Caco-2 (cell line): ENCODE measurements at regions not wholly inside any gene's neighbourhood (a gene's known extent, or its start where the extent isn't known, plus 50 kb on each side); places are given as distances from the start of the nearest gene placed in this dataset.
A peak's percentile ranks its signal among the peaks of the same experiment; 100 is the strongest.

Source experiments
- BruUV-seq: library from RNA; stranded (reverse); fragments of 400-500 nt; replicated peaks from 2 replicates; lab custom pipeline; 2021; lab: Mats Ljungman, UMichigan
- CTCF ChIA-PET: fragments of 300-600 bp; sonication (Branson Sonifier 250); formaldehyde crosslinking; loops from one replicate; lab custom pipeline; 2022; ENCODE audit warnings: antibody characterized with exemption; lab: Charles Lee
- POLR2A ChIA-PET: fragments of 300-600 bp; sonication (Branson Sonifier 250); formaldehyde crosslinking; loops from one replicate; lab custom pipeline; 2022; ENCODE audit warnings: antibody characterized with exemption; lab: Charles Lee
- DNase-seq, 2 experiments: peaks; one replicate each; pipeline versions ENCODE4 v3.0.0 to v3.0.0-alpha.2; 2020 to 2022
- H3K27me3 ChIP-seq: replicated peaks from 2 replicates; pipeline ENCODE4 v1.6.0; 2011; ENCODE audit warnings: low read length; ENCODE audit not compliant: control insufficient read depth, insufficient read depth
- H3K36me3 ChIP-seq: 2 replicates; pipeline ENCODE4 v1.5.1; 2011; ENCODE audit warnings: low read length; ENCODE audit not compliant: control insufficient read depth, insufficient read depth
- H3K4me1 ChIP-seq: fragments of 250-450 bp; sonication (Bioruptor Pico); 2 replicates; pipeline ENCODE4 v1.5.1; 2020; ENCODE audit warnings: mild to moderate bottlenecking
- H3K4me3 ChIP-seq: 2 replicates; pipeline ENCODE4 v1.5.1; 2011; ENCODE audit warnings: low read depth, mild to moderate bottlenecking, control low read depth, low read length
- H3K9me3 ChIP-seq: fragments of 250-450 bp; sonication (Bioruptor Pico); 2 replicates; pipeline ENCODE4 v1.5.1; 2020; ENCODE audit warnings: mild to moderate bottlenecking, moderate library complexity
- H3K27ac Mint-ChIP-seq: one replicate; pipeline ENCODE4 v1.8.0; 2022; ENCODE audit warnings: mixed read lengths; ENCODE audit not compliant: unreplicated experiment
- H3K27me3 Mint-ChIP-seq: one replicate; pipeline ENCODE4 v1.8.0; 2022; ENCODE audit warnings: mixed read lengths; ENCODE audit not compliant: insufficient read depth, unreplicated experiment
- H3K36me3 Mint-ChIP-seq: one replicate; pipeline ENCODE4 v1.8.0; 2022; ENCODE audit warnings: mild to moderate bottlenecking, mixed read lengths; ENCODE audit not compliant: insufficient read depth, unreplicated experiment
- H3K4me1 Mint-ChIP-seq: one replicate; pipeline ENCODE4 v1.8.0; 2022; ENCODE audit warnings: low read depth, mixed read lengths; ENCODE audit not compliant: unreplicated experiment
- H3K4me3 Mint-ChIP-seq: one replicate; pipeline ENCODE4 v1.8.0; 2022; ENCODE audit warnings: mild to moderate bottlenecking, moderate library complexity, mixed read lengths; ENCODE audit not compliant: unreplicated experiment
- H3K9me3 Mint-ChIP-seq: one replicate; pipeline ENCODE4 v1.8.0; 2022; ENCODE audit warnings: mixed read lengths; ENCODE audit not compliant: unreplicated experiment
- CTCF ChIP-seq, 2 experiments: fragments of 200-600 bp in 1 of 2; IDR thresholded peaks; 1 replicate in 1 of 2; 2 replicates in 1 of 2; pipeline versions ENCODE4 v1.5.1 to v1.8.0; 2011 to 2022; ENCODE audit warnings: antibody characterized with exemption in 1 of 2, control low read depth in 1 of 2, inconsistent platforms in 1 of 2, low read depth in 1 of 2, low read length in 1 of 2, mild to moderate bottlenecking in 1 of 2, moderate library complexity in 1 of 2; ENCODE audit not compliant: insufficient read depth in 1 of 2, severe bottlenecking in 1 of 2, unreplicated experiment in 1 of 2
- intact Hi-C: fragments of 100-400 bp; cut with micrococcal nuclease; formaldehyde crosslinking; loops from one replicate; pipeline ENCODE4 v1.10.0; 2022; ENCODE audit not compliant: unreplicated experiment

- DNase-seq, result no peak
- intact Hi-C loops, result no loop called here
- Mint-ChIP-seq H3K27me3 (peaks cover 2% of the 10 kb centered on the region), H3K27ac (peak overlapping the region; percentile 29), H3K4me1 (peaks cover 8% of the 10 kb centered on the region), H3K36me3 (no peaks in the 10 kb centered on the region), H3K4me3 (no peak overlapping the region), H3K9me3 (no peaks in the 10 kb centered on the region)
- Histone ChIP-seq H3K27me3 (0 out of 2 replicates have a peak, but pooled peaks cover under 1% of the 10 kb centered on the region), H3K9me3 (no peaks in the 10 kb centered on the region), H3K4me1 (peaks cover 10% of the 10 kb centered on the region; the same call in 1 of the 2 replicates), H3K4me3 (no peak overlapping the region), H3K36me3 (no peaks in the 10 kb centered on the region)
- ChIA-PET POLR2A (no interaction called here), CTCF (no interaction called here)
- no TSS peak for BruUV-seq
- TF ChIP-seq CTCF (IDR thresholded peaks at IDR 0.05; ENCODE audit: insufficient read depth in 1 of 2, low read depth in 1 of 2, low read length in 1 of 2, severe bottlenecking in 1 of 2, unreplicated experiment in 1 of 2), result no peak
Measured at GRCh38 chr17:70608957-70609356, 439.6 kb downstream of the KCNJ2 start.

GRCh38 chr17:70609566-70609965, 440.2 kb downstream of the KCNJ2 start:
- DNase-seq, result no peak
- Mint-ChIP-seq H3K27me3 (peaks cover 2% of the 10 kb centered on the region), H3K4me1 (peaks cover 8% of the 10 kb centered on the region), H3K36me3 (no peaks in the 10 kb centered on the region), H3K9me3 (no peaks in the 10 kb centered on the region), H3K4me3 (no peak overlapping the region), H3K27ac (no peak overlapping the region)
- Histone ChIP-seq H3K27me3 (no peaks in the 10 kb centered on the region), H3K4me3 (no peak overlapping the region), H3K9me3 (no peaks in the 10 kb centered on the region), H3K36me3 (no peaks in the 10 kb centered on the region), H3K4me1 (peaks cover 10% of the 10 kb centered on the region; the same call in 1 of the 2 replicates)
- POLR2A ChIA-PET, result no interaction called here
- intact Hi-C loops, result no loop called here
- CTCF ChIA-PET, result no interaction called here
- no peak for TF ChIP-seq CTCF (IDR thresholded peaks at IDR 0.05; ENCODE audit: insufficient read depth in 1 of 2, low read depth in 1 of 2, low read length in 1 of 2, severe bottlenecking in 1 of 2, unreplicated experiment in 1 of 2)
- BruUV-seq, result no TSS peak

- Mint-ChIP-seq H3K27ac (no peak overlapping the region), H3K9me3 (no peaks in the 10 kb centered on the region), H3K36me3 (no peaks in the 10 kb centered on the region), H3K4me1 (peaks cover 8% of the 10 kb centered on the region), H3K27me3 (peaks cover 2% of the 10 kb centered on the region), H3K4me3 (no peak overlapping the region)
- peaks cover 7% of the 10 kb centered on the region; the same call in 1 of the 2 replicates for H3K4me1 ChIP-seq
- H3K36me3 ChIP-seq, result no peaks in the 10 kb centered on the region
- H3K27me3 ChIP-seq, result no peaks in the 10 kb centered on the region
- POLR2A ChIA-PET, result no interaction called here
- no peaks in the 10 kb centered on the region for H3K9me3 ChIP-seq
- BruUV-seq, result no TSS peak
- TF ChIP-seq CTCF (IDR thresholded peaks at IDR 0.05; ENCODE audit: insufficient read depth in 1 of 2, low read depth in 1 of 2, low read length in 1 of 2, severe bottlenecking in 1 of 2, unreplicated experiment in 1 of 2), result no peak
- H3K4me3 ChIP-seq, result no peak overlapping the region
- CTCF ChIA-PET, result no interaction called here
- DNase-seq, result no peak
- intact Hi-C loops, result no loop called here
Measured at GRCh38 chr17:70610161-70610560, 440.8 kb downstream of the KCNJ2 start.
